Pancreas (tissue), 10 donors: ENCODE measurements at regions not wholly inside any gene's neighbourhood (a gene's known extent, or its start where the extent isn't known, plus 50 kb on each side); places are given as distances from the start of the nearest gene placed in this dataset.
A peak's percentile ranks its signal among the peaks of the same experiment; 100 is the strongest.

ENCODE experiments used
- ATAC-seq, 4 donors: fragments of 200-7000 bp; cut with Tn5 transposase; one replicate each; pipeline versions ENCODE4 v1.8.0 to v1.9.1; 2020; ENCODE audit warnings: mild to moderate bottlenecking in 4 of 4, moderate library complexity in 4 of 4
- DNase-seq, 6 donors: peaks; one replicate each; pipeline ENCODE4 v3.0.0-alpha.2; 2020
- FAIRE-seq: peaks from 2 replicates; lab custom pipeline; 2012; peaks lifted over from hg19 to GRCh38; lab: Jason Lieb, UNC
- H3K27ac ChIP-seq, 4 donors: fragments of 200-600 bp; sonication (generic); 1 replicate in 3 of 4; 2 replicates in 1 of 4; pipeline versions ENCODE4 v1.5.0 to v1.8.0; 2020
- H3K27me3 ChIP-seq, 4 donors: fragments of 200-600 bp; one replicate each; pipeline ENCODE4 v1.8.0; 2021
- H3K36me3 ChIP-seq, 3 donors: fragments of 200-600 bp; sonication (generic) in 1 of 3; one replicate each; pipeline versions ENCODE4 v1.5.0 to v1.8.0; 2020 to 2021
- H3K4me1 ChIP-seq, 3 donors: fragments of 200-600 bp; one replicate each; pipeline ENCODE4 v1.8.0; 2021
- H3K4me3 ChIP-seq, 4 donors: fragments of 200-600 bp; sonication (generic) in 2 of 4; one replicate each; pipeline versions ENCODE4 v1.5.0 to v1.8.0; 2020 to 2021
- H3K9me3 ChIP-seq, 4 donors: fragments of 200-600 bp; one replicate each; pipeline ENCODE4 v1.8.0; 2021
- WGBS, 2 donors: extraction: QIAGEN DNeasy Blood & Tissue Kit; methylation state at CpG; one replicate each; pipeline ENCODE4 v1.1.7; 2013; 5-methylcytosine and 5-hydroxymethylcytosine counted together
- intact Hi-C, 3 donors: fragments of 100-400 bp; cut with DNase I; formaldehyde crosslinking; loops; one replicate each; pipeline versions ENCODE4 v1.11.1 to v1.14.2; 2022
- TF ChIP-seq, protein P1 (sequence below), 4 donors: fragments of 200-600 bp; sonication (generic) in 3 of 4; IDR thresholded peaks; one replicate each; pipeline versions ENCODE4 v1.5.0 to v1.8.0; 2021; ENCODE audit warnings: antibody characterized with exemption in 4 of 4
- donor health status: healthy with polysubstance abuse.
- donor health status: DM: no; HTN: no; CAD: no; lungs with moderate emphysema.
- donor health status: DM: no; HTN: no; CAD: no.
- donor health status: control.
- donor health status: control.
- donor health status: Bipolar disorder and iron deficiency.
- donor health status: DM: yes; HTN: yes; CAD: no.
- donor health status: DM: no; HTN: no; CAD: no.
- donor health status: DM: no; HTN: no; CAD: no.
- donor health status: DM: yes; HTN: yes; CAD: no.

DNA sequence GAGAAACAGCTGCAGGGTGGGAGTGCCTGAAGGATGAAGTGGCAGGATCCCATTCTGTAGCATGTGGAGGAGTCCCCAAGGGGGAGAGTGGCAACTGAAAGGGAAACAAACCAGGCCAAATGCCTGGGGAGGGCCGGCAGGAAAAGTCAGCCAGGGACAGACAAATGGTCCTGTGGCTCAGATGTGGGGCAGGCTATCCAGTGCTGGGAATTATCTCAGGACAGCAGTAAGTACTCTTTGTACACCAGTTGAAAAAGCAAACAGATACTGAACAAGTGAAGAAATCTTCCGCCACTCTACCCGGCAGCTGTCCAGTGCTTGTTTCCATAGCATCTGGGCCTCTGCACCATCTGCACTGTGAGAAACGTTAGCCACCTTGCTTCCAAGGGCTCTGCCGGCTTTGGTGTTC is 408.9 kb downstream of the LRATD1 start:
- no peaks in the 10 kb centered on the region for H3K9me3 ChIP-seq
- 71 to 80% methylated on average over 5 of the region's 5 CpGs for WGBS, 2 donors
- FAIRE-seq: no peak
- peak in 2 of 4 donors; percentile 77 to 82 for ATAC-seq
- no peaks in the 10 kb centered on the region for H3K36me3 ChIP-seq
- TF ChIP-seq, protein P1, sequence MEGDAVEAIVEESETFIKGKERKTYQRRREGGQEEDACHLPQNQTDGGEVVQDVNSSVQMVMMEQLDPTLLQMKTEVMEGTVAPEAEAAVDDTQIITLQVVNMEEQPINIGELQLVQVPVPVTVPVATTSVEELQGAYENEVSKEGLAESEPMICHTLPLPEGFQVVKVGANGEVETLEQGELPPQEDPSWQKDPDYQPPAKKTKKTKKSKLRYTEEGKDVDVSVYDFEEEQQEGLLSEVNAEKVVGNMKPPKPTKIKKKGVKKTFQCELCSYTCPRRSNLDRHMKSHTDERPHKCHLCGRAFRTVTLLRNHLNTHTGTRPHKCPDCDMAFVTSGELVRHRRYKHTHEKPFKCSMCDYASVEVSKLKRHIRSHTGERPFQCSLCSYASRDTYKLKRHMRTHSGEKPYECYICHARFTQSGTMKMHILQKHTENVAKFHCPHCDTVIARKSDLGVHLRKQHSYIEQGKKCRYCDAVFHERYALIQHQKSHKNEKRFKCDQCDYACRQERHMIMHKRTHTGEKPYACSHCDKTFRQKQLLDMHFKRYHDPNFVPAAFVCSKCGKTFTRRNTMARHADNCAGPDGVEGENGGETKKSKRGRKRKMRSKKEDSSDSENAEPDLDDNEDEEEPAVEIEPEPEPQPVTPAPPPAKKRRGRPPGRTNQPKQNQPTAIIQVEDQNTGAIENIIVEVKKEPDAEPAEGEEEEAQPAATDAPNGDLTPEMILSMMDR (IDR thresholded peaks at IDR 0.05): no peak
- no peak overlapping the region for H3K4me3 ChIP-seq
- no peaks in the 10 kb centered on the region for H3K4me1 ChIP-seq
- DNase-seq: no peak
- intact Hi-C loops: no loop called here
- H3K27me3 ChIP-seq: no peaks in the 10 kb centered on the region
- H3K27ac ChIP-seq: no peak overlapping the region

DNA sequence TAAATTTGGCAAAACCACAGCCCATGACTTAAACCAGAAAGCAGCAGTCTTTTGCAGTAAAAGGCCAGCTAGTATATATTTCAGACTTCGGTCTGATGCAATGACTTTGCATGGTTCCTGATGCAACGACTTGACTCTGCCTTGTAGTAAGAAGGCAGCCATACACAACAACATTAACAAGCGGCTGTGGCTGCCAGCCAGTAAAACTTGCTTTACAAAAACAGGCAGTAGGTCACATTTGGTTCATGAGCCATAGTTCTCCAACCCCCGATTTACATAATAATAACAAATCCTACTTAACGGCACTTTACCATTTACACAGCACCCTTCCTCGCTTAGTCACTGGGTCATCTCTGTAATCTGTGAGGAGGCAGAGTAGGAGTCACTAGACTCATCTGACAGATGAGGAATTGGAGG is 410.3 kb downstream of the LRATD1 start:
- no peaks in the 10 kb centered on the region for H3K4me1 ChIP-seq
- FAIRE-seq: no peak
- H3K27ac ChIP-seq: no peak overlapping the region

DNA sequence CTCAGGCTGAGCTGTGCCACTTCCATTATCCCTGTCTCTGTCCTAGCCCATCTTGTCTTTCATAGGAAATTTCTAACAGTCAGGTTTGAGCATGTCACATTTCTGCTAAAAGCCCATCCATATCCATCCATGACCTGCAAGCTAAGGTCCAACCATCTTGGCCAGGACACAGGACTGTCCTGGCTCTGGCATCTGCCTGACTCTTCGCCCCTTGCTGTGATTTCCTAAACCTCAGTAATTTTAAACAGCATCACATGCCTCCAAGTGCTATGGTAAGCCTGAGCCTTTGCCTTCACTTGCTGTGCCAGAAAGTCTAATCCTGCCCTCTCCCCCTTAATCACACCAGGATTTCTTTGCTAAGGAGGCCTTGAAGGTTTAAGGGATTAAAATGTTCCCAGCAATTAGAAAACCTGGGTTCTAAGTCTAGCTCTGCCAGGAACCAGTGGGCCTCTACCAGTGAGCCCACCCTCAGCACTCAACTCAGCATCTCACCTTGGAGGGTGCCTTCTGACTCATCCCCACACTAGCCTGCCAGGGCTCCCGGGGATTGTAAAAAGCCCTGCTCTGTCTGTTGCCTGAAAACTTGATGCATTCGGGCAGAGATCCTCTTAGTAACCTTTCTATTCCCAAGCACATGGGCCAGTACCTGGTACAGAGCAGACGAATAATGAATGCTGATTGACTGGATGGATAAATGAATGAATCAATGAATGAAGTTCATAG is 411.0 kb downstream of the LRATD1 start:
- Histone ChIP-seq H3K27me3 (no peaks in the 10 kb centered on the region), H3K4me3 (no peak overlapping the region), H3K36me3 (no peaks in the 10 kb centered on the region), H3K27ac (no peak overlapping the region), H3K4me1 (no peaks in the 10 kb centered on the region), H3K9me3 (no peaks in the 10 kb centered on the region)
- intact Hi-C loops: no loop called here
- DNase-seq (no peak), ATAC-seq (no peak), FAIRE-seq (no peak)
- WGBS, 2 donors: 61% methylated on average over 4 of the region's 4 CpGs
- TF ChIP-seq, protein P1 (IDR thresholded peaks at IDR 0.05): no peak

More for the DNA sequence above, 410.3 kb downstream of the LRATD1 start:
- TF ChIP-seq, protein P1 (IDR thresholded peaks at IDR 0.05): no peak
- ATAC-seq (peak in 1 of 4 donors; percentile 33), DNase-seq (no peak)
- no peaks in the 10 kb centered on the region for H3K27me3 ChIP-seq
- WGBS, 2 donors: 83 to 89% methylated on average over 6 of the region's 6 CpGs
- H3K36me3 ChIP-seq: no peaks in the 10 kb centered on the region
- no peak overlapping the region for H3K4me3 ChIP-seq
- H3K9me3 ChIP-seq: no peaks in the 10 kb centered on the region
- intact Hi-C loops: no loop called here

DNA sequence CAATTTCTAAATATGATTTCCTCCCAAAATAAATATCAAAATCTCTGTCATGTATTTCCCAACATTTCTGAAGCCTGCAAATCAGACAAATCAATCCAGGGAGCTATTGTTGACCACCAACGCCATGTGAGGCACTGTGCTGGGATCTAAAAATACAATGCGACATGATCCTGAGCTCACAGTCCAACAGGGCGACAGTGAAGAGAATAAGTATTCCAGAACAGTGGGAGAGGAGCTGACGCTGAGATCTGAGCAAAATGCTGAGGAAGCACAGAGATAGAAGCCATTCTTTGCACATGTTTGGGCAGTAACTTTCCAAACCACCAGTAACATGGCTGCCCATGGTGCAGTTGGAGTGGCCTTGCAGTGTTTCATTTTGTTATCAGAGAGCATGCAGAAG is 412.5 kb downstream of the LRATD1 start:
- WGBS, 2 donors: 92% methylated on average over 4 of the region's 4 CpGs

More for the DNA sequence above, 412.5 kb downstream of the LRATD1 start:
- H3K4me3 ChIP-seq: no peak overlapping the region
- FAIRE-seq (no peak), DNase-seq (no peak), ATAC-seq (no peak)
- TF ChIP-seq, protein P1 (IDR thresholded peaks at IDR 0.05): no peak
- no peak overlapping the region for H3K27ac ChIP-seq
- intact Hi-C loops: no loop called here
- no peaks in the 10 kb centered on the region for H3K9me3 ChIP-seq
- no peaks in the 10 kb centered on the region for H3K27me3 ChIP-seq
- H3K4me1 ChIP-seq: no peaks in the 10 kb centered on the region
- no peaks in the 10 kb centered on the region for H3K36me3 ChIP-seq
